GM21825 (cell line): ENCODE measurements at regions not wholly inside any gene's neighbourhood (a gene's known extent, or its start where the extent isn't known, plus 50 kb on each side); places are given as distances from the start of the nearest gene placed in this dataset.

Source experiments
- ATAC-seq: cut with Tn5 transposase; IDR thresholded peaks from one replicate; pipeline ENCODE4 v1.9.1; 2021; ENCODE audit warnings: mild to moderate bottlenecking, moderate library complexity; ENCODE audit not compliant: unreplicated experiment

DNA sequence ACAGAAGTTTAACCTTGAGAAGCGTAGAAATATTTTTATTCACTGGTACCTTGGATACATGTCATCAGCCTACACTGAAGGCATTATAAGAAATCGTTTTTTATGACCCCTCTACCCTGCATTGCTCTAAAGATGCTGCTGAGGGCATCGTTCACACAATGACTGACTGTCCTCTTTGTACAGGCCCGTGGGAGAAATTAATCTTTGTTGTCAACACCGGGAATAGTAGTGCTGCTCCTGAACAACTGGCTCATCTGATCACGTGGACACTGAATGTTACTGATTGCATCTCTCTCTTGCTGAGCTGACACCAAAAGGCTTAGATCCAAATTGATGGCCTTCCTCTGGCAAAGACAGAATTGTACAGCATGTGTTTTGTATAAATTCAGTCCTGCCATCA lies 157.1 kb upstream of the SMLR1 start:
- no peak for ATAC-seq

DNA sequence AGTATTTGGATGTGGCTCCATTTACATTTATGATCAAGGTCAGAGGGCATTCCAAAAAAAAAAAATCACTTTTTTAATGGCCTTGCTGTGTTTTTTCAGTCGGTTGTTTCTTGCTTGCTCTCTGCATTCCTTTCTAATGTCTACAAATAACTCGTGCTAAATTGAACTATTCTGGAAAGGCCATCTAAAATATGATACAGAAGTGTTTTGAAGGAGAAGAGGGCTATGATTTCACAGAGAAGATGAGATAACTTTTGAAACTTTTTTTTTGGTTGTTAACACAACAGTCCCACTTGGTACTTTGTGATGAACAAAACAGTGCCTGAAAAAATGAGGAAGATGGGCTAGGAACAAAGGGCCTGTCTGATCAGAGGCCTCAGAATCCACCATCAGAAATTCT lies 156.1 kb upstream of the SMLR1 start:
- no peak for ATAC-seq

DNA sequence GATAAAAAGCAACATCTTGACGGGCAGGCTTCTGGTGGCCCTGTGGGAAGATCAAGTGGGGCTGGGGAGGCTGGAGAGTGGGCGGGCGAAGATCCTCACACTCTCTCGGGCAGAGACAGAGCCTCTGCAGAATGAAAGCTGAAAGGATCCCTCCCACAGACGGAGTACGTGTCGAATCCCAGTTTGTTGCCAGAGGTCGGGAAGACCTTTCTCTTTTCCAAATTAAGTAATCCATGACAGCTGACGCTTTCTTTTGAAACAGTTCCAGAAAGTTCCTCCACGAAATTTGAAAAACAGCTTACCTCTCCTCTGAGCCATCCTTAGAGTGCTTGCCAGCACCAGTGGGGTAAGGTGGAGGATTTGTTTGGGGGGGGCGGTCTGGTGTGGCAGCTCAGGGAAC lies 155.6 kb upstream of the SMLR1 start:
- ATAC-seq, result no peak

DNA sequence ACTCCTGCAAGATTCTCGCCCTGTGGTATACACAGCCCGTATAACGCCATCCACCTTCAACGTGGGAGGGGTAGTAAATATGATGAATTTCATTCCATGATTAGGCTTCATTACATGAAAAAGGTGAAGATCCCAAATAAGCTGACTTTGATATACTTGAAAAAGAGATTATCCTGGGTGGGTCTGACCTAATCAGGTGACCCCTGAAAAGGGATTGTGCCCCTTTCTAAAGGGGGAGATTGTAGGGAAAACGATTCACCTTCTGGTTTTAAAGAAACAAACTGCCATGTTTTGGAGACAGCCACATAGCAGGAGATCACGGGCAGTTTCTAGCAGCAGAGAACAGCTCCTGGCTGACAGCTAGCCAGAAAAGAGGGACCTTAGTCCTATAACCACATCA lies 155.1 kb upstream of the SMLR1 start:
- no peak for ATAC-seq

DNA sequence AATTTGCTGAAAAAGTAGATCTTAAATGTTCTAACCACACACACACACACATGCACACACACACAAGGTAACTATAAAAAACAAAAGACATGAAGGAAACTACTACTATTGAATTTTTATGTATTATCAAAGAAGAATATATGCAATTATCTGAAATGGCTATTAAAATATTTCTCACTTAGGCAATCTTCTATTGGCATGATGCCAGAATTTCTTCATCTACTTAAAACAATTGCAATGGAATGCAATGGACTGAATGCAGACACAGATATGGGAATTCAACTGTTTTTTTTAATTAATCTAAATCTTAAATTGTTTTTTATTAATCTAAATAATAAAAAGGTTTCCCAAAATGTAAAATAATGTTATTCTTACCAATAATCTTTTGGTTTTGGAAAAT lies 152.6 kb upstream of the SMLR1 start:
- ATAC-seq, result no peak

DNA sequence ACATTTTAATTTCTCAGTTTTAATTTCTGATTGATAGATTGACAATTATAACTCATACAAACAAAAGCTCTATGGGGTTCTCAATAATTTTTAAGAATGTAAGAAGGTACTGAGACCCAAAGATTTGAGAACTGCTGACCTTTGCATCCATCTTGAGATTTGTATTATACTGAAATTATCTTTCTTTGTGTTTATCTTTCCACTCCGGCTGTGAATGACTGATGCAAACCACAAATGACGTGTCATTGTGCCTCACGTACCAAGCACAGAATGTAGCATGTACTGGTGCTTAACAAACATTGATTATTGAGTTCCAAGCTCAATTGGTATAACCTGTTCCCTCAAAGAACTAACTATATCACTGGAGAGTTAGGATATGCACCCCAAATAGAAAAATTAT lies 152.1 kb upstream of the SMLR1 start:
- no peak for ATAC-seq

DNA sequence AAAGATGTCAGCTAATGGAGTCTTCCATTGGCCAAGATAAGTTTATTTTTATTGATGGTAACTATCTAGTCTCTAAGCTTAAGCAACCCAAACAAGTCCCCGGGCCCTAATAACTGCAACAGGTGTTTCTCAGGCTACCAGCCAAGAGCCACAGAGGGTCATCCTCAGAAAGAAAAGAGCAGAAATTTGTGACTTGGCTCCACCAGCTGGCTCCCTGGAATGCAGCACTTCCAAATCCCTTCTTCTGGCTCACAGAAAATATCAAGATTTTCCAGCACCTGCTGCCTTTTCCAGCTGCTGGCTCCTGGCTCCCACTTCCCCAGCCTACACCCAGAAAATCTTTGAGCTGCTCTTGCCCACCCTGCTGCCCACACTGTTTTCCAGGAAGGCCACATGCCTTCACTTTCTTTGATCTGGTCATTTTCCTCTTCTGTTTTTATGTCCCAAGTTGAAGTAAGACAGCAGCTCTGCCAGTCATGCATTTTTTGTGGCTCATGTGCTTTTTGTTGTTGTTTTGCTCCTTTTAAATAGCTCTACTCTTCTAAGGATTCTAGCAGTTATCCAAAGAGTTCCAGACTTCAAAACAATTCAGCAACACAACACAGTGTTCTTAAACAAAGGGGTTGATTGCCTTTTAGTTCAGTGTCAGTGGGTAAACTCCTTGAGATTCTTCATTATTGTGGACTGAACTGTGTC lies 151.0 kb upstream of the SMLR1 start:
- no peak for ATAC-seq

DNA sequence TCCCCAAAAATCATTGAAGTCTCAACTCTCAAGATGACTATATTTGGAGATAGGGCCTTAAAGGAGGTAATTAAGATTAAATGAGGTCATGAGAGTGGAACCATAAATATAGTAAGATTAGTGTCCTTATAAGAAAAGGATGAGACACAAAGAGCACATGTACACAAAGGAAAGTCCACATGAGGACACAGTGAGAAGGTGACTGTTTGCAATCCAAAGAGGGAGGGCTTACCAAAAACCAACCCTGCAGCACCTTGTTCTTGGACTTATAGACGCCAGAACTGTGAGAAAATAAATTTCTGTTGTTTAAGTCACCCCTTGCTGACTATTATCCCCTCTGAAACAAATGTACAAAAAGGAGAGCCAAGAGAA lies 150.4 kb upstream of the SMLR1 start:
- ATAC-seq, result no peak

DNA sequence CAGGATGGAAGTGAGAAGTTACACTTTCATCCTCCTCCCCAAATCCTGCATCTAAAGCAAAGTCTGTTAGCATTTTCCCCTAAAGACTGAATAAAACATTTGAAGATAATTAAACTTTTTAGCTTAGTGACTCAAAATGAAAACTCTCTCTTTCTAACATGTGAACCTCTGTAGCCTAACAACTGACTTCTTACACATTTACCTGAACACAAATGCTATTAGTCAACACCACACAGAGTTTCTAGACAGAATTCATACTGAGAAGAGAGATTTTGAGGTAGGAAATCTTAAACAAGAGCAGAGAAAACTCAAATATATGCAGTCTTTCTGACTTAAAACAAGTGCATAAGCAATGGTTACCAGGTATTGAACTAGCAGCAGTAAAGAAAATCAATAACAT lies 149.9 kb upstream of the SMLR1 start:
- ATAC-seq, result no peak

DNA sequence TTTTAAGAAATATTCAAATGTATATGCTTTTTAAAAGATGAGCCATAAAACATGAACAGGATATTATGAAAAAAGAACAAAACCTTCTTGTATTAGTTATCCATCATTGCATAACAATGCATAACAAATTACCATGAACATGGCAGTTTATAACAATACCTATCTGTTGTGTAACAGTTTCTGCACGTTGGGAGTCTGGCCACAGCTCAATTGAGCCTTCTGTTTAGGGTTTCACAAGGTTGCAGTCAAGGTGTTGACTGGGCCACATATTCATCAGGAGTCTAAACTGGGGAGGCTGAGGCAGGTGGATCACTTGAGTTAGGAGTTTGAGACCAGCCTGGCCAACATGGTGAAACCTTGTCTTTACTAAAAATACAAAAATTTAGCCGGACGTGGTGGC lies 149.4 kb upstream of the SMLR1 start:
- ATAC-seq, result no peak

DNA sequence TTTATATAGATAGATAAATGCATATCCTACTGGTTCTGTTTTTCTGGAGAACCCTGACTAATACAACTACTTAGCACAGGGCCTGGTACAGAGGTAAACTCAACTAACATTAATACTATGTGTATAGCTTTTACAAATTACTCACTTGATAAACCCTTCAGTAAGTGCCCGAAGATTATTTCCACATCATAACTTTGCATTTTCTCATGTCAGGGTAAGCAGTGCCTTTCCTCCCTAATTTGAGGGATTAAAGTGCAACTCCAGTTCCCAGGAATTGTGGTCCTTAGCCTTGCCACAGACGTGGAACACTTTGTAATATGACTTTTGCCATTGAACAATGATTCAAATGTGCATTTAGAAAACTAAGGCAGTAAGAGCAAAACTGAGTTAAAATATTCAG lies 147.5 kb upstream of the SMLR1 start:
- ATAC-seq, result no peak

DNA sequence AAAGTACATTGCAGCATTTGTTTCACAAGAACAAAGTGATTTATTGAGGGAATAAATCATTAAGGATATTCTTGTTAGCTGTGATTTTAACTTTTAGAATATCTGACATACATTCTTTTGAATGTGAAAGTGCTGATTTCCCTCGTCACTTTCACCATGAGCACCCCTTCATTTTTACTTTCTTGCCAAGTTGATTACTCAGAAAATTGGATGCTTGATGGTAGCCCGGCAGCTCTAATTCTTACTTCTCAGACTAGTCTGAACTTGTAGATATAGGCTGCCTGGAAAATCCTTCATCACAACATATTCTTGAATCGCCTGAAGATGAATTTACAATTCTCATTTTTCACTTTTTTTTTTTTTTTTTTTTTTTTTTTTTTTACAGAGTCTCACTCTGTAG lies 147.1 kb upstream of the SMLR1 start:
- no peak for ATAC-seq

DNA sequence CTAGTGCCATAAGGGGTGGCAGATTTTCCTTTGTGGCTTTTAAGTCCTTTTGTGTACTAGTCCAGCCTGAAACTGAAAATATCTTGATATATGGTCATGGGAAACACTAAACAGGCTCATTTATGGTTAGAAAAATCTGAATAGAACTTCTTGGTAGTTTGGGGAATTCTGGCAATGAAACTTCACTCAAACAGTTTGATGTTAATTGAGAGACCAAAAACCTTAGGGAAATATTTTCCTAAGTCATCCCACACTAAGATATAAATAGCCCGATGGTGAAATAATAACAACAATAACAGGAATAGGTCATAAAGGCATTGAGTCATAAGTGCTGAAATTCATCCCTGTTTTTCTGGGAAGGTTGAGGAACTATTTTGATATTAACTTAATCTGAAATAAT lies 146.2 kb upstream of the SMLR1 start:
- no peak for ATAC-seq

DNA sequence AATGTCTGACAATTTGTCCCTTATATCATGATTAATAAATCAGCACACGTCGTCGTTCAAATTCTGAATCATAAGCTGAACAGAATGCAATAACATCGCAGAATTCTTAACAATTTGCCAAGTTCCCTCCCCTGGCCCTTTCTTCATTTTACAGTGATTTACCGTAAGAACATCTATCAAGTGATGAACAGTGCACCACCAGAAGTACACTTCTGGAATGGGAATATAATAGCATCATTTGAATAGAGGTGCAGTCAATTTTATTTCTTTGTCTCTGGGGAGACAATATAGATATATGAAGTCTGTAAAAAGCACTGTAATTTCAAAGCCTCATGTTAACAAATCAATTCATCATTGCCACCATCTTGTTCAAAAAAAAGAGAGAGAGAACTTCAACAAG lies 145.1 kb upstream of the SMLR1 start:
- ATAC-seq, result no peak

DNA sequence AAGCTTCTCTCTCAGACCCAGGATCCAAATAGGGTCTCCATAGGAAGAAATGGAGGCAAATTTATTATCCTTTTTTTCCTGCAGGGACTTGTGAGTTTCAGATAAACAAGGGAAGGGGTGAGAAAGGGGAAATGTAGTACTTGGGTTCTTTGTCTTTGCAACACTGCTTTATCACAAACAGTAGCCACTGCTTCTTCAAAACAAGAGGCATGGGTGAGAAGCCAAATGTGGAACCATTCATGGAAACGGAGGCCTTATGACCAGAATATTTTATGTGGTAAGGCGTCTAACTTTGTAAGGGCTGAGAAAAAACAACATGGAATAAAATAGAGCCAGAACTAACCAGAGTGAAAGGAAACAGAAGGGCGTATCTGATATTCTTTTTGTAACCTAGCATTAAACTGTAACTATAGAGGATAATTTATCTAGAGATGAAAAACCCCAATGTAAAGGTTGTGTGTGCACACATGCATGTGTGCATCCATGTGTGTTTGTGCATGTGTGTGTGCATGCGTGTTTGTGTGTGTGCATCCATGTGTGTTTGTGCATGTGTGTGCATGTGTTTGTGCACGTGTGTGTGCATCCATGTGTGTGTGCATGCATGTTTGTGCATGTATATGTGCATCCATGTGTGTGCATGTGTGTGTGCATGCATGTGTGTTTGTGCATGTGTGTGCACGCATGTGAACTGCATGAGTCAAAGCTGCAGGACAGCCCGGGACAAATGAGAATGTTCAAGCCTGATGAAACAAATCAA lies 143.3 kb upstream of the SMLR1 start:
- no peak for ATAC-seq

DNA sequence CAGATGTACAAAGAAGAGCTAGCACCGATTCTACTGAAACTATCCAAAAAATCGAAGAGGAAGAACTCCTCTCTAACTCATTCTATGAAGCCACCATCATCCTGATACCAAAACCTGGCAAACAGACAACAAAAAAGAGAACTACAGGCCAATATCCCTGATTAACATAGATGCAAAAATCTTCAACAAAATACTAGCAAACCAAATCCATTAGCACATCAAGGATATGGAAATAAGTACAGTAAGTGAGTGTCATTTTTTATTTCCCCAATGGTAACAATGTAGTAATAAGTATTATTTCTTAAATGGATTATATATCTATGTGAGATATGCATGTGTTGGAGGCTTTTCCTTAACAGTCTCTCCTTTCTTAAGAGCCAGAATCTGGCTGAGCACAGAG lies 134.5 kb upstream of the SMLR1 start:
- ATAC-seq, result no peak

DNA sequence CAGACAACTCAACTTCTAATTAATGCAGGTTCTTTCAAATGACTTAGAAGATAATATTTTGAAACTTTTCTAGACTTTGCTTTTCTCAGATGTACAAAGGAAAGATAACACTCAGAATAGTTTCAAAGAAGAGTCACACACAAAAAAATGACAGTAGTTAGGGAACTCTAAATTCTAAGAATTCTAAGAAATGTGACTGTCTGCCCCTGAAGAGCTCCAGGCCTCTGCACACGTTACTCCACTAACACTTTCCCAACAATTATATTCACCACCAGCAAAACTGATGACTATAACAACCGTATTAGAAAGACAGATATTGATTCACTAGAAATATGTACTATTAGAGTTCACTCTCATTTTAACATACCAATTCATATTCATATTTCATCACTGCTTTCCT lies 133.3 kb upstream of the SMLR1 start:
- ATAC-seq, result no peak

DNA sequence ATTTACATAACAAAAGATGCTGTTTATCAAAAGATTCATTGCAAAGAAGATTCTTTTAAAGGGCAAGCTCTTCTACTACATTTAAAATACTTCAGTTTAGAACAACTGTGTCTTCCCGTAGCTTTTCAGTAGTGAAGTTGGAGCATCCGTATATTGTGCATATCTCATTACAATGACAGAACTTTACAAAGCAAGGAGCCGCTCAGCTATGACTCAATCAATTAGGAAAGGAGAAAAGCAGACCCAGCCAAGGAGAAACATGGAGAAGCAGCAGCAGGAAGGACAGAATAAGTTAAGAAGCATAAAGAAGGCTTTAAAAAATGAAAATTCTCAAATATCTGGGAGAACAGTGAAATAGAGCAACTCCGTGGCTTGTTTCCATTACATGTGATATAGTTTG lies 132.6 kb upstream of the SMLR1 start:
- no peak for ATAC-seq

DNA sequence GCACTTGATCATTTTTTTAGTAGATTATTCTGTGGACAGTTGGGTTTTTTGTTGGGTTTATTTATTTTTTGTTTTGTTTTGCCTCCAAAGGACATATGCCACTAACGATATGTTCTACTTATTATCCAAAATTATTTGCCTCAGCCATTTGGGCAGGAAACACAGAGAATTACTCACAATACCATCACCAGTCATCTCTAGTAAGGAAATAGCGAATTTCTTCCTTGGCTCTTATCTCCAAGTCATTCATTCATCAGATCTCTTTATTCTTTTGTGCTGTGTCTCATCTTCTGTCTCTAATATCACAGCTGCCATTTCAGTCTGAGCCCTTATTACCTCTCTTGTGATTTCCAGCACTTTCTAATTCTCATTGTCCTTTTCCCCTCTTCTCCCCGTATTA lies 130.4 kb upstream of the SMLR1 start:
- no peak for ATAC-seq

DNA sequence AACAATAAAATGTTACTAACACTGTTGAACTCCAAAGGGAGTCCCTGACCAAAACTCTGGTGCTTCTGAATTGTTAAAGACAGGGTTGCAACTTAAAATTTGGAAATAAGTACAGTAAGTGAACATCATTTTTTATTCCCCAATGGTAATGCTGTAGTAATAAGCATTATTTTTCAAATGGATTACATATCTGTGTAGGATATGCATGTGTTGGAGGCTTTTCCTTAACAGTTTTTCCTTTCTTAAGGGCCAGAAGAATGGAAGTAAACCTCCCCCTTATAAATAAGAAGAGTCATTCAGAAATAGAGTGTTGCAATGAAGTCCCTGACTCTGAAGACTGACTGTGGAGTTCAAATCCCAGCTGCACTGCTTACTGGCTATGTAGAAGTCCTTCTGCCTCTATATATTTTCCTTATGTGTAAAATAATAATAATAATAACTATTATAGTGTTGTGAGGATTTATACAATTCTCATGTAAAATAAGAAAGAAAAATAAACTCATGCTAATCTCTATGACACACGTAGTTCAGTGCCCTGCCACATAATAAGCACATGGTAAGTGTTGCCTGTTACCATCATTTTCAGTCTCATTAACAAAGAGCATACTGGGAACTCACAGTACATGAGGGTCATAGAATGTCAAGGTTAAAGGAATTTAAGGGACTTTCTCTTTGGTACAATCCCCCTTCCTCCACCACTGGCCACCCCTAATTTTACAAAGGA lies 129.8 kb upstream of the SMLR1 start:
- peak; percentile 25 for ATAC-seq

DNA sequence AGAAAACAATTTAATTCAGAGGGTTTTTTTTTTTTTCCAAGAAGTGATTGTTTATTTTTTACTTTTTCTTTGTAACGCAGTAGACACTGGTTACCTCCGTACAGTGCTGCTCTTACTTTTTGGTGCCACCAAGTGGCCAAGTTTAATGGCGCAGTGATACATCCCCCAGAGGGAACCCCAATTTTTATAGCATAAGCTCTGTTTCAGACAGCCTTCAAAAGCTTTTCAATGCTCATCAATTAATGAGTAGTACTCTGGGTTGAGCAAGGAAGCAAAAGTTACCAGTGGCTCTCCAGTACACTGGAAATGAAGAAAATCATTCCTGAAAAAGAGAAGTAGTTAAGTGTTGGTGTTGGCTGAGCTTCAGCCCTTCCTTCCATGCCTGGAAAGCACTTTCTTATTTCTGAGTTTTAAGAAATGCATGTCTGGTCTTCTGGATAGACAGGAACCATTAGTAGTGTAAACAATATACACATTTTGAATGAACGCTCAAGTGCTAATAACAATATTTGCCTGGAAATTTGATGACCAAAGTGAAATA lies 129.1 kb upstream of the SMLR1 start:
- peak; percentile 98 for ATAC-seq

DNA sequence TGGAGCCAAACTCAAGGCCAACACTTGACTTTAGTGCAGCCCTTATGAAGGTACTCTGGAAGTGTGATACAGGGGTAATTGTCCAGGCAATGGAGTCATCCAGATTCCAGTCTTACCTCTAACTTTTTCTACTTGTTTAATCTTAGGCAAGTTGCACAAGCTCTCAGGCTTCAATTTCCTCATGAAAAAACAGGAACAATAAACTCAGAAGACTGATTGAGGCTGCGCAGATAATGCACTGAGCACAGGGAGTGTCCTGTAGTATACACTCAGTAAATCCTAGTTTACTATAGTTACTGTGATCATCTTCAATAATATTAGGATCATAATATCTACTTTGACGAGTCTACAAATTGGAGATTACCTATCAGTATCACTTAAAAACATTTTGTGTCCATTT lies 127.5 kb upstream of the SMLR1 start:
- ATAC-seq, result no peak
